ENCODE measurements at regions not wholly inside any gene's neighbourhood (a gene's known extent, or its start where the extent isn't known, plus 50 kb on each side); places are given as distances from the start of the nearest gene placed in this dataset.

DNA sequence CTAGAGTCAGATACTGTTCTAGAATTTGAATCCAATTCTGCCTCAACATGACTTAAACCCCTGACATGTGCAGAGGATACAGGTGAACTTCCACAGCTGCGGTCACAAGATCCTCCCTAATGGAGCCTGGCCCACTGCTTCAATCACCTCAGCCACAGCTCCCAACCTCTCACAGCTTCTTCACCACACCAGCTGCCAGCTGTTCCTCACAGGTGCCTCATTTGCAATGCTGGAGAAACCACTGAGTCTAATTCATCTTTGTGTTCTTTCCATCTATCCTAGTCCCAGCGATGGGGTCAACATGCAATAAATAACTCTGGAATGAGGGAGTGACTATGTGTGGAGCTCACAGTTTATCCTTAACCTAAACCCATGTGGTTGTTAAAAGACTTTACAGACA lies 72.0 kb upstream of the MAF start:
- TF ChIP-seq CTCF (IDR thresholded peaks at IDR 0.05; ENCODE audit: insufficient read depth, low read depth, low read length) = no peak
- ChIA-PET CTCF (interaction anchor here (1.0 kb wide), 1 partner anchor 26 kb away, joined by 3 read pairs; no protein-coding TSS in a partner anchor), POLR2A (no interaction called here)
- Histone ChIP-seq H3K27me3 (ENCODE audit: control insufficient read depth, insufficient read depth, low read length) (no peaks in the 10 kb centered on the region), H3K4me3 (ENCODE audit: low read depth, low read length) (no peak overlapping the region), H3K36me3 (ENCODE audit: control insufficient read depth, insufficient read depth, low read length) (no peaks in the 10 kb centered on the region)
- DNase-seq (ENCODE audit: low read depth) = no peak

DNA sequence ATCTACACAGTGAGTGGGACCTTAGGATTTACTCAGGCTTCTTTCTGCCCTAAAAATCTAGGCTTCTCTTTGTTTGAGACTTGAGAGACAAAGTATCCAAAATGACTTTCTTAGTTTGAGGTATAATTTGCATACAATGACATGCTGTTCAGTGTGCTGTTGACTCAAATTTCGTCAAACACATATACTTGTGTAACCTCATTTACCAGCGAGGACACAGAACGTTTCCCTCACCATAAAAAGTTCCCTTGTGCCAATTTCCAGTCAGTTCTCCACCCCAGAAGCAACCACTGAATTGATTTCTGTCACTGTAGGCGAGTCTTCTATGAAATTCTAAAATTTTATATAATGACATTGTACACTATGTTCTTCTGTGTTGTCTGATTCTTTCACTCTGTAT lies 68.0 kb upstream of the MAF start:
- no peaks in the 10 kb centered on the region for H3K36me3 ChIP-seq (ENCODE audit: control insufficient read depth, insufficient read depth, low read length)
- ChIA-PET POLR2A (no interaction called here), CTCF (no interaction called here)
- TF ChIP-seq CTCF (IDR thresholded peaks at IDR 0.05; ENCODE audit: insufficient read depth, low read depth, low read length) = no peak
- no peak overlapping the region for H3K4me3 ChIP-seq (ENCODE audit: low read depth, low read length)
- no peaks in the 10 kb centered on the region for H3K27me3 ChIP-seq (ENCODE audit: control insufficient read depth, insufficient read depth, low read length)
- no peak for DNase-seq (ENCODE audit: low read depth)

- Histone ChIP-seq H3K27me3 (ENCODE audit: control insufficient read depth, insufficient read depth, low read length) (no peaks in the 10 kb centered on the region), H3K36me3 (ENCODE audit: control insufficient read depth, insufficient read depth, low read length) (no peaks in the 10 kb centered on the region), H3K4me3 (ENCODE audit: low read depth, low read length) (no peak overlapping the region)
- no peak for DNase-seq (ENCODE audit: low read depth)
- ChIA-PET CTCF (no interaction called here), POLR2A (no interaction called here)
- no peak for TF ChIP-seq CTCF (IDR thresholded peaks at IDR 0.05; ENCODE audit: insufficient read depth, low read depth, low read length)
Observed at GRCh38 chr16:79665970-79666369, 65.4 kb upstream of the MAF start.

- Histone ChIP-seq H3K36me3 (ENCODE audit: control insufficient read depth, insufficient read depth, low read length) (no peaks in the 10 kb centered on the region), H3K27me3 (ENCODE audit: control insufficient read depth, insufficient read depth, low read length) (no peaks in the 10 kb centered on the region), H3K4me3 (ENCODE audit: low read depth, low read length) (no peak overlapping the region)
- no peak for TF ChIP-seq CTCF (IDR thresholded peaks at IDR 0.05; ENCODE audit: insufficient read depth, low read depth, low read length)
- no peak for DNase-seq (ENCODE audit: low read depth)
- ChIA-PET POLR2A (no interaction called here), CTCF (interaction anchor here (0.6 kb wide), 1 partner anchor 1274 kb away, joined by 3 read pairs; no protein-coding TSS in a partner anchor)
Observed at GRCh38 chr16:79664407-79664806, 63.9 kb upstream of the MAF start.

DNA sequence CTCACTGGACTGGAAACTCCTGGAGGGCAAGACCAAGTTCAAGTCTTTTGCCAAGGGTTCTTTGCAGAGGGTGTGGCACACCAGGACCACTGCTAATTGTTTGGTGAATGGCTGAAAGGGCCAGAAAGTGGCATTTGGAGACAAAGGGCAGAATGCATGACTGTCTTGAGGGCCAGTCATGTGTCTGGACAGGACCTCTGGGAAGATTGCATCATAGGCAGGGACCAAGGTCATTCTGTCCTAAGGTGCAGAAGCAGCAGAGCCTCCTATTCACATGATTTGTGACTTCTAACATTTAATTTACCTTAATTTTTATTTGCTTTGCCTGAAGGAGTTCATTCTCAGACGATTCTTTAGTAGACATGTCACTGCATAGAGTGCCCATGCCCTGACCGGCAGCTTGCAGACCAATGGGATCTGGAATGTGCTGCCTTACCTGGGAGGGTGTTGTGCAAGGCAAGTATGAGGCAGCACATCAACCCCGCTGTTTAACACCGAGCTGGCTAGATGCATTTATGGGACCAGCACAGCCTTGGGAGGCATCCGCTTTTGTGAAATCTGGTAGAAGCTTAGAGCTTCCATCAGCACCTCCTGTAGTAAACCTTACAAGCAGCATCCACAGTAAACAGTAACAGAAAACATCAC lies 62.3 kb upstream of the MAF start:
- no peak overlapping the region for H3K4me3 ChIP-seq (ENCODE audit: low read depth, low read length)
- POLR2A ChIA-PET = no interaction called here
- CTCF ChIA-PET = no interaction called here
- DNase-seq (ENCODE audit: low read depth) = no peak
- no peaks in the 10 kb centered on the region for H3K36me3 ChIP-seq (ENCODE audit: control insufficient read depth, insufficient read depth, low read length)
- no peaks in the 10 kb centered on the region for H3K27me3 ChIP-seq (ENCODE audit: control insufficient read depth, insufficient read depth, low read length)
- no peak for TF ChIP-seq CTCF (IDR thresholded peaks at IDR 0.05; ENCODE audit: insufficient read depth, low read depth, low read length)

Data from BJ (cell line).